ENCODE measurements at regions not wholly inside any gene's neighbourhood (a gene's known extent, or its start where the extent isn't known, plus 50 kb on each side); places are given as distances from the start of the nearest gene placed in this dataset.
A peak's percentile ranks its signal among the peaks of the same experiment; 100 is the strongest.

GRCh38 chr11:15629690-15630321 is 515.1 kb downstream of the INSC start:
- no peak for DNase-seq

- DNase-seq: no peak
Observed at GRCh38 chr11:15630896-15631295, 516.2 kb downstream of the INSC start.

GRCh38 chr11:15635521-15635920 is 520.8 kb downstream of the INSC start:
- DNase-seq: no peak

GRCh38 chr11:15636521-15637089 is 521.9 kb downstream of the INSC start:
- DNase-seq: no peak

- no peak for DNase-seq
Observed at GRCh38 chr11:15638386-15638787, 523.7 kb downstream of the INSC start.

GRCh38 chr11:15640318-15640717 is 525.6 kb downstream of the INSC start:
- no peak for DNase-seq

- DNase-seq: no peak
Observed at GRCh38 chr11:15641271-15642045, 526.7 kb downstream of the INSC start.

- DNase-seq: no peak
Observed at GRCh38 chr11:15645201-15645600, 530.5 kb downstream of the INSC start.

GRCh38 chr11:15649371-15650104 is 534.8 kb downstream of the INSC start:
- no peak for DNase-seq

- peak; percentile 82 for DNase-seq
Observed at GRCh38 chr11:15650105-15650938, 535.6 kb downstream of the INSC start.

- DNase-seq: no peak
Observed at GRCh38 chr11:15651033-15651432, 536.3 kb downstream of the INSC start.

GRCh38 chr11:15651816-15652215 is 537.1 kb downstream of the INSC start:
- DNase-seq: no peak

GRCh38 chr11:15653191-15653710 is 538.5 kb downstream of the INSC start:
- no peak for DNase-seq

GRCh38 chr11:15654451-15654850 is 539.7 kb downstream of the INSC start:
- no peak for DNase-seq

GRCh38 chr11:15655552-15655951 is 540.8 kb downstream of the INSC start:
- no peak for DNase-seq

- no peak for DNase-seq
Observed at GRCh38 chr11:15657264-15657663, 542.5 kb downstream of the INSC start.

GRCh38 chr11:15660496-15660895 is 545.8 kb downstream of the INSC start:
- no peak for DNase-seq

- DNase-seq: no peak
Observed at GRCh38 chr11:15662285-15662684, 547.6 kb downstream of the INSC start.

GRCh38 chr11:15663777-15664218 is 549.1 kb downstream of the INSC start:
- DNase-seq: no peak

- DNase-seq: no peak
Observed at GRCh38 chr11:15665368-15665871, 550.7 kb downstream of the INSC start.

GRCh38 chr11:15667127-15667725 is 552.5 kb downstream of the INSC start:
- DNase-seq: no peak

- no peak for DNase-seq
Observed at GRCh38 chr11:15668718-15669117, 554.0 kb downstream of the INSC start.
